WTC11 (cell line): ENCODE measurements at regions not wholly inside any gene's neighbourhood (a gene's known extent, or its start where the extent isn't known, plus 50 kb on each side); places are given as distances from the start of the nearest gene placed in this dataset.

Experiments used
- ATF2 ChIP-seq: sonication (generic); formaldehyde crosslinking; IDR thresholded peaks from 2 replicates; pipeline ENCODE4 v1.8.1; 2022; ENCODE audit warnings: low read depth, missing genetic modification reagents, borderline replicate concordance
- ATF3 ChIP-seq: sonication (generic); formaldehyde crosslinking; conservative IDR thresholded peaks from 2 replicates; pipeline ENCODE4 v1.8.1; 2022; ENCODE audit warnings: mild to moderate bottlenecking, missing genetic modification reagents
- CTCF ChIP-seq: fragments of 200-600 bp; IDR thresholded peaks from 2 replicates; pipeline ENCODE4 v1.8.0; 2022; ENCODE audit warnings: antibody characterized with exemption
- GRHL2 ChIP-seq: fragments of 250-450 bp; sonication (Bioruptor Pico); IDR thresholded peaks from 2 replicates; pipeline ENCODE4 v1.8.0; 2022; ENCODE audit warnings: mild to moderate bottlenecking, moderate library complexity; ENCODE audit not compliant: insufficient replicate concordance, severe bottlenecking
- MAX ChIP-seq: sonication (generic); formaldehyde crosslinking; IDR thresholded peaks from 2 replicates; pipeline ENCODE4 v1.8.0; 2022; ENCODE audit warnings: mild to moderate bottlenecking, missing genetic modification reagents
- NR2C2 ChIP-seq: sonication (generic); formaldehyde crosslinking; IDR thresholded peaks from 2 replicates; pipeline ENCODE4 v1.8.0; 2022; ENCODE audit warnings: mild to moderate bottlenecking, missing genetic modification reagents
- ZBTB21 ChIP-seq: sonication (generic); formaldehyde crosslinking; IDR thresholded peaks from 2 replicates; pipeline ENCODE4 v1.8.1; 2023; ENCODE audit warnings: mild to moderate bottlenecking, missing genetic modification reagents, borderline replicate concordance

- TF ChIP-seq ZBTB21 (CRISPR knock-in tag) (no peak), NR2C2 (no peak), ATF3 (CRISPR knock-in tag) (no peak), CTCF (no peak), MAX (CRISPR knock-in tag) (no peak), ATF2 (CRISPR knock-in tag) (no peak), GRHL2 (CRISPR knock-in tag) (no peak)
These were observed 190.3 kb downstream of the MELK start for GRCh38 chr9:36762958-36763357.
